SW480 (cell line): ENCODE measurements at regions not wholly inside any gene's neighbourhood (a gene's known extent, or its start where the extent isn't known, plus 50 kb on each side); places are given as distances from the start of the nearest gene placed in this dataset.
"Not testable (repeated sequence)": the region's sequence is repeated elsewhere in the genome, so short reads cannot be mapped to it uniquely, and the experiment has no call there.

ENCODE experiments used
- DNase-seq: peaks from one replicate; pipeline ENCODE4 v3.0.0-alpha.2; 2016; ENCODE audit warnings: low spot score

DNA sequence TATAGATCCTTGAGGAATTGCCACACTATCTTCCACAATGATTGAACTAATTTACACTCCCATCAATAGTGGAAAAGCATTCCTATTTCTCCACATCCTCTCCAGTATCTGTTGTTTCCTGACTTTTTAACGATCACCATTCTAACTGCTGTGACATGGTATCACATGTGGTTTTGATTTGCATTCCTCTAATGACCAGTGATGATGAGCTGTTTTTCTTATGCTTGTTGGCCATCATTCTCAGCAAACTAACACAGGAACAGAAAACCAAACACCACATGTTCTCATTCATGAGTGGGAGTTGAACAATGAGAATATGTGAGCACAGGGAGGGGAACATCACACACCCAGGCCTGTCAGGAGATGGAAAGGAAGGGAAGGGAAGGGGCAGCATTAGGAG is 411.8 kb downstream of the BTG1 start:
- DNase-seq: not testable (repeated sequence)

DNA sequence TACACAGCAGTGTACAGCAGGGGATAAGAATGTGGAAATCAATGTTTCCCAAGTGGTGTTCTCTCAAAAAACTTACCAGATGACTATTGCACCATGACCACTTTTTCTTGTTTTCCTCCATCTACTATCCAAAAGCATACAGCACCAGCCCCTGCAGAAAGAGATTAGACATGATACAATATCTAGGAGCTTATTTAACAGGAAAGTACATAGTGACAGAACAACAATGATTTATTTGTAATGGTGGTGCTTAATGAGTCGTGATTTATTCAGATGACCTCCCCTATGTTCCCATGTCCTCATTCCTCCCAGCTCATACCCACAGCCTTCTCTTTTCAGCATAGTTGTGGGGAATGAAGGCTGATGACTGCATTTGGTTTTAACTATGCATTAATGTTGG is 413.6 kb downstream of the BTG1 start:
- peak; percentile 15 for DNase-seq

DNA sequence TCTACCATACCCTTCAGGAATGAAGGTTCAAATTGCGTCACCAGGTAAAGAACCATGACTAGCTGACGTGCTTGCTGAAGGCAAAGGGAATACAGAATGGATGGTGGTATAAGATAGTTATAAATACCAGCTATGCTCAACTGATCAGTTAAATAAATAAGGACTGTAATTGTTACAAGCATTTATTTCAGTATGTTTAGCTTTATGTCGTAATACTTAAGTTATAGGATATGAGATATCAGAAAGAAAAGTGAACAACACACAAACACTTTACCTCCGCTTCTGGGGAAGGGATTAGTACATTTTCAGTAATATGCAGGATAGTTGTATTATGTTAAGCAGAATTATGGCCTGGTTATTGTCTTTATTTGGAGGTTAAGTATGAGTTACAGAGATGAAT is 416.1 kb downstream of the BTG1 start:
- no peak for DNase-seq

DNA sequence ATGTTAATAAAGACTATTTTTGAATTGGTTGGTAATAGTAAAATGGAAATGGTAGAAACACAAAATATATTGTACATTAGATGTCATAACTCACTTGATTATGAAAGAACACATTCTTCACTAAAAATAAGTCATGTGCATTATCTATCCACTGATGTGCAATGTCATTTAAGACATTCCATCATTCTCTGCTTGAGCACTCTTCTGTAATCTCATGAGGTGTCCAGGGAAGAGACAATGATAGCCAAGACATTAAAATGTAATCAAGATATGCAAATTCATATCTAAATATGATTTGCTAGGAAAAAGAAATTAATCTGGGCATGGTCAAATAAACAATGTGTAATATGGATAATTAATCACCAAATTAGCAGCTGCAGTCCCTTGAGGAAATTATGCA is 422.5 kb downstream of the BTG1 start:
- DNase-seq: no peak

DNA sequence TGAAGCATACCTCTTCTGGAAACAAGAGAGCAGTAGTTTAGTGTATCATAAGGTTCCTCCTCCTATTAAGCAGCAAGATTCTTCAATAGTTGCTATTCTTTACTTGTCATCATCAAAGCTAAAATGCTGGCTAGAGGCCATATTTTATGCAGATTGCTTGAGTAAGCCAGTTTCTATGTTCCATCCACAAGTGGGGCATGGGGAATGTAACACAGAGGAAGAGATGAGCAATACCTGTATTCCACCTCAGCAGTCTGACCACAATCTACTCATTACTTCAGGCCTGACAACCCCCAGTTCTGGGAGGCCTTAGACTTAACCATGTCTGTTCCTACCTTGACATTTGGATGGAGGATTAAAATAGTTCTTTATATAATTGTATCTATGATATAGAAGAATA is 423.6 kb downstream of the BTG1 start:
- peak; percentile 22 for DNase-seq

DNA sequence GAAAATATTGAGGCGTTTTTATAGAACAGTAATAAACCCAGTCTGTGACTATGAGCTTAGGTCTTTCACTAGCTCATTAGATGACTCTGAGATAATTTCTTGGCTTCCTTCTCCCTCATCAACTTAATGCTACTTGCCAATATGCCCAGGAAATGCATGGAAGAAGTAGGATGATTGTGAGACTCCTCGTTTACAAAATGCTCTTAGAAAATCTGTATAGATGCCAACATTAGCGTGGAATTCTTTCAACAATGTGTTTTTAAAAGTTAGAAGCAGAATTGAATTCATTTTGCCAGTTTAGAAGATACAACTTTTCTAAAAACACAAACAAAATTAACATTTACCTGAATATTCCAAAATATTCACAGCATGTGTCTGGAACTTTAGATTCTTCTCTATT is 424.6 kb downstream of the BTG1 start:
- no peak for DNase-seq

DNA sequence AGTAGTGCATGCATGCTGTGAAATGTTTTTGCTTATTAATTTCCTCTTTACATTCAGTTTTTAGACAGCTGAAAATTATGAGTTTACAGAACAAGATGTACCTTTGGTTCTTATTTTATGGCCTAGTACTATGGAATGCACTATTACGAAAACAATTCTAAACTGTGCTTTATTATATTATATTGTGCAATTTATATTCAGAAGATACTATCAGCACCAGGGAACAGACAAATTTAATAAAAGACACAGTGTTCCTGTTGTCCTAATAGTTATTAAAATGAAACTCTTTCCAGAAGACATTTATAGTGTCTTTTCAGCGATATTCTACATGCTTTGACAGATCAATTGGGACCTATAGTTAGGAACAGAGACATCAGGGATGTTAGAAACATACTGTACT is 427.3 kb downstream of the BTG1 start:
- no peak for DNase-seq

DNA sequence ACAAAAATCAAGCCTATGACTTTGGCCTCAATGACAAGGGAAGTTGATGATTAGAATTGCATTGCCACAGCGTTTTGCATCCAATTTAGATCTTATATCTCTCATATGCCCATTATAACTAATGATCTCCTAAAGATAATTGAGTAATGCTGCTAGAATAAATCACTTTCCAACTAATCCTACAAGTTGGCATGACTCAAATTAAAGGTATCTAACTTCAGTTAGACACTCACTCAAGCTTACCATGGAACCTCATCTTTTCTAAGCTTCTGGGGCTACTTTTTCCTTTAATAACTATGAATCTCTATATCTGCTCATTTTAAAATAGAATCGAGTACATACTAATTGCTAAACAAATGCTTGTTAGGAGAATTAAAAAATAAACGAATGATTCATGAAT is 427.8 kb downstream of the BTG1 start:
- no peak for DNase-seq

DNA sequence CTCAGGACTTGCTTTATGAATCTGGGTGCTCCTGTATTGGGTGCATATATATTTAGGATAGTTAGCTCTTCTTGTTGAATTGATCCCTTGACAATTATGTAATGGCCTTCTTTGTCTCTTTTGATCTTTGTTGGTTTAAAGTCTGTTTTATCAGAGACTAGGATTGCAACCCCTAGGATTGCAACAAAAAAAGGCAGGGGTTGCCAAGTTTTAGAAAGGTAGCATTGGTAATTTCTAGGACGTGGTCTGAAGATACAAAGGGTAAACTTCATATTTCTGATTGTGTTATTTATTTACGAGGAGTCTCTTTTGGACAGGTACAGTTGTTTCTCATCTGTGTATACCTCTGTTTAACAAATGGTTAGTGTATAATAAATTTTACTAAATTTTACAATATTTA is 433.7 kb downstream of the BTG1 start:
- DNase-seq: not testable (repeated sequence)

DNA sequence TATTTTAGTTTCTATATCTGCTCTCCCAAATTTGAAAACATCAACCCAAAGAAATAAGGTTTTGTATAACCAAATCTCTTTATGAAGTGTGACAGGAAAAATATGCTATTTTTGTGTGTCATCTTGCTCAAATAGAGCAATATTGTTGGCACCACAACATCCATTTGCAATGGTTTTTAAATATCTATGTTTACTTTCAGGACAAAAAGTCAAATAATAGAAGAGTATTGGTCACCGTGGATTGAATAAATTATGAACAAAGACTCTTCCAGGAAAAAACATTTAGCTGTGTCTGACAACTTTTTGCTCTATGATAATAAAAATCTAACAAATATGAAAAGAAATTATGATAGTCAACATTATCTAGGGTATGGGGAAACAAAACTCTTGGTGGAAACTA is 439.2 kb downstream of the BTG1 start:
- DNase-seq: no peak

DNA sequence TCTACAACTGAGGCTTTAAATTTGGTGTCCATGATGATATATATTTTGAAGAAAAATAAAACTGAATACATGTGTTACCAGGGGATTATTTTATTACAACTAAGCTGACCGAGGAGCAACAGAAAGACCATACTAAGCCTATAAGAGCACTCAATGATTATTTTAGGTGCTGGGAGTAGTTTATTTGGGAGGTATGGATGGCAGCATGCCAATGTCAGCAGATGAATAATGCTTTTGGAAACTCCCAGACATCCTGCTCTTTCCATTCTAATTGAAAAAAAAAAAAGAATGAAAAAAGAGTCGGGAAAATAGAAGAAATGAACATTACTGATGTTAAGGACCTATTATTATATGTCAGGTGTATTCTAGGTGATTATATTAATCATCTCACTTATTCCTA is 441.2 kb downstream of the BTG1 start:
- no peak for DNase-seq

DNA sequence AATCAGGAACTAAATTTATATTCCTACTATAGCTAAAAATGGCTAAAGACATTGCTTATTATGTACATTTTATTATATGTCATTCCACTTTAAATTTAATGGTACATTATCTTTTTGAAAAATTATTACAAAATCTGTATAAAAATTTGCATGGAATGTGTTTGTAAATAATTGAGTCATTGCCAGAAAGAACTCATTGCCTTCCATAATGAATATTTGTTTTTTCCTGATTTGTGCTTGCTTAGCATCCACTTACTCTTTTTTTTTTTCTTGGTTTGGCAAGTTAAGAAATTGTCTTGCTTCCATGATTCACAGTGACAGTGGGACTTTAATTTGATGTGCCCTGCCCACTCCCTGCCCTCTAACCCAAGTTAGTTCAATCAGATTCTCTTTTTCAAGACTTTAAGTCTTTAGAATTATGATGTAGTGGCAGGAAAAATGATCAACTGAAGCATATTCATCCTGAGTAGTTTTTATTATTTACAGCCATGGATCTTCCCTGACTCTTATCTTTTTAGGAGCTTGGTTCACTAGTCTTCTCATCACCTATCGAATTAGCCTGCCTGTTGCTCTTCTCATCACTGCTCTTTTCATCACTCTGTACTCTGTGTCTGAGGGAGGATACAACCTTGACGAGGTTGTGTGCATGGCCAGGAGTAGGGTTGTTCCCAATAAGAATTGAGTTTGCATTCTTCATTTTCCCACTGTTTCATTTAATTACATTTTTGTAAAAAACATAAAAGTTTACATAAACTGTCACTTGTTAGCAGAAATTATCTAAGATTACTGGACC is 442.0 kb downstream of the BTG1 start:
- no peak for DNase-seq

DNA sequence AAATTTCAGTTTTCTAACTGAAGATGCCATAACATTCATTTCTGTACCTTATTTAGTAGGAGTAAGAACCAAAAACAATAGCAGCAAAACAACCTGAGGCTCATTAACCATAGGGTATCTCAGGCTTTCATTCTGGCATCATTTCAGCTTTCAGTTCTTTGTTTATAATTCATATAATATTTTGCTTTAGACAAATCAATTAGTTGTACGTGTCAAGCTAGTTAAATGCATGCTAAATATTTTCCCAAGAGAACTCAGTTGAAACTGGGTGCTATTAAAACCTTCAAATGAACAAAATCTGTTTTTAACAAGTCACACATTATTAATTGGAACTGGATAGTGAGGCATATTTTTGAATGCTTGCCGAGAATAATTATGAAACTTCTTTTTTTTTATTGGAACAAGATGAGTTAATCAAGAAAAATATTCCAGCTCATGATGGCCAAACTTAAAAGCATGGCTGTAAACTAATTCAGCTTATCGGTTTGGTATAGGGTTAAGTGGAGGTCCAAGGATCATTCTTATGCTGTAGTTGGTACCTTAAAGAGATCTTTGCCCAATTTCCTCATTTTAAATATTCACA is 442.7 kb downstream of the BTG1 start:
- DNase-seq: no peak

DNA sequence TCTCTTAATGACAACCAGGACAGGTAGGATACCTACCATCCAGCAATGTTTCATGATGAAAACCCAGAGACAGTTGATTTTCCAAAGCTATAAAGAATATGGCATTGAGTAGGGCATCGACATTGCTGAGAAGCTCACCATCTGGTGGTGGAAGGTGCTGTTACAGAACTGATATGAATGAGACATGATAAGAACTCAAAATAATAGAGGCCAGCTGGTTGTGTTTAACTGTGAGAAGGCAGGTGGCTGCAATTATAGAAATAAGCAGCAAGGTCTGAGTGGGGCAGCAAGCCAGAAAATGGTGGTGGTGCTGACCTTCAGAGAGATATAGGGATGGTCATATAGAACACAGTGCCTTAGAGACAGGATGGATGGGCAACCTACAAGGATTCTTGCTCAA is 449.7 kb downstream of the BTG1 start:
- no peak for DNase-seq

DNA sequence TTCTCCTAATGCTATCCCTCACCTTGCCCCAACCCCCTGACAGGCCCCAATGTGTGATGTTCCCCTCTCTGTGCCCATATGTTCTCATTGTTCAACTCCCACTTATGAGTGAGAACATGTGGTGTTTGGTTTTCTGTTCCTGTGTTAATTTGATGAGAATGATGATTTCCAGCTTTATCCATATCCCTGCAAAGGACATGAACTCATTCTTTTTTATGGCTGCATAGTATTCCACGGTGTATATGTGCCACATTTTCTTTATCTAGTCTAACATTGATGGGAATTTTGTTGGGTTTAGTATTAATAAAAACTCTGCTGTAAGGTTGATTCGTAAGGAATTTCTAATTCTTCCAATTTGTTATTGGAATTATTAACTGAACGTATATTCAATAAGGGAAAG is 450.2 kb downstream of the BTG1 start:
- DNase-seq: not testable (repeated sequence)

DNA sequence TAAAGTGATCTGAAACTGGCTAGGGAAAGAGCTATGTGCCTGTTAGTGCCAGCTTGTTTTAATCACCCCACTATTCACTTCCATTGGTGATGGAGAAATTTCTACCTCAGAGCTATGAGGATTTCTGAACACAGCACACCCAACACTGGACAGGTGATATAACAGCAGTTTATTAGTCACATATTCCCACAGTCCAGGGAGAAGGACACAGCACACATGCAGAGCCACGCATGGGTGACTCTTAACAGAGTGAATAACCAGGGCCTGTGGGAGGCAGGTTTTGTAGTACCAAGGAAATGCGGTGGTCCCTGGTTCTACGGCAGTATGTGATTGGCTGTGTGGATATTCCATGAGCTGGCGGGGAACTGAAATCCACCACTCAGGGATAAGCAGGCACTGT is 455.1 kb downstream of the BTG1 start:
- DNase-seq: no peak

DNA sequence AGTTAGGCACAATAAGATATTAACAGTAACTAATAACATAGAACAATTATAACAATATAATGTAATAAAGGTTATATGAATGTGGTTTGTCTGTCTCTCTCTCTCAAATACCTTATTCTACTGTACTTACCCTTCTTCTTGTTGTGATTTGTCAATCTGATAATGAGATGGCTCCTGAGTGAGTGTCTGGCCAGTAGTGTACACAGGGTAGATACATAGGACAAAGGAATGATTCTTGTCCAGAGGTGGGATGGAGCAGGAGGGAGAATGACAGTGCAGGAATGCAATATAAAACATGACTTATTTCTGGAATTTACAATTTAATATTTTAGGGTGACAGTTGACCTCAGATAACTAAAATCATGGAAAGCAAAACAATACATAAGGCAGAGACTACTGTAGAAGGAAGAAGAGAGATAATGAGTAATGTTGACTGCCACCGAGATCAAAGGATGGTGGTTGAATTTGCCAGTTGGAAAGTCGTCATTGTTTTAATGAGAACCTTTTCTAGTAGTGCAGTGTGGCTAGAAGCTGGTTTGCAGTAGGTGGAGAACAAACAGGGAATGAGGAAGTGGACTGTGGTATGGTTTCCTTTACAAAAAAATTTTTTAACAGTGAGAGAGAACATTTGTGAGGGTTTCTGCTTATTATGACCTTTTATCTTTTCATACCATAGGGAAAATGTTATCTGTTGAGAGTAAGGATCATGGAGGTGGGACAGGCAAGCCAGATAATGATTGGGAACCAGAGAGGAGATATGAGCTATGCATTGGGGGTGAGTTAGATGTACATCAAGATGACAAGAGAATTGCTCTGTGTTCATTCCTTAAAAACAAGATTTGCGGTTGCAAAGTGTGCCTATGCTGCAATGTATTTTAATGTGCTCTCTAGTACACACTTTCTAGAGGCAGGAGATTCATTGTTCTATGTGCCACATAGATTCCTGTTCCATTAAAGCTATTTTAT is 458.3 kb downstream of the BTG1 start:
- DNase-seq: peak; percentile 95

DNA sequence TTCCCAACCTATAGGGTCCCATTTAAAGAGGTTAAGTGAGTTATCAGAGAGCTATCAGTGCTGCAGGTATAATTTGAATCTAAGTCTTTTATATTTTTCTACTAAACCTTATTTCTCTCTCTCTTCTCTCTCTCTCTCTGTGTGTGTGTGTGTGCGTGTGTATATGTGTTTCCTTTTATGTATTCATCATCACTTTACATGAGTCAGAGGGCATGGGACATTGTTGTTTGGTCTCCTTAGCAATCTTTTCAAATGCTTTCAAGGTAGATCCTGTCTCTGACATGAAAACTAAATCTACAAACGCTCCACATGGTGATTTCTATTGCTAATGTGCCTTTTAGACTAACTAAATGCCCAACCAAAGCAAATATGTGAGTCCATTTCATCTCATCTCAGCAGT is 459.7 kb downstream of the BTG1 start:
- DNase-seq: peak; percentile 66

DNA sequence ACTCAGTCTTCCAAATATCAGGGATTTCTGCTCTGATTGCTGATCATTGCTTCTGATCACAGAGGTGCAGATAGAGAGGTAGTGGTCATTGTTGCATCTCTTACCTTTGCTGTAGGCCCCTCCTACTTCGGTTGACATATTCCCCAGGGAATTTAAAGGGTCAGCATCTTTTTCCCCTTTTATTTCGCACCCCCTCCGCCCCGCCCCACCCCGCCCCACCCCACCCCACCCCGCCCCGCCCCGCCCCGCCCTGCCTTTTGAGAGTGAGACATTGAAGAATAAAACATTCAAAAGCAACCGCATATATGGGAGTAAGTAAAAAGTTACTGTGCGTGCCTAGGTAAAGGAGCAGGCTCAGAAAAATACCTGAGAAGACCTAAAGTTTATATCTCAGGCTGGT is 463.9 kb downstream of the BTG1 start:
- DNase-seq: no peak

DNA sequence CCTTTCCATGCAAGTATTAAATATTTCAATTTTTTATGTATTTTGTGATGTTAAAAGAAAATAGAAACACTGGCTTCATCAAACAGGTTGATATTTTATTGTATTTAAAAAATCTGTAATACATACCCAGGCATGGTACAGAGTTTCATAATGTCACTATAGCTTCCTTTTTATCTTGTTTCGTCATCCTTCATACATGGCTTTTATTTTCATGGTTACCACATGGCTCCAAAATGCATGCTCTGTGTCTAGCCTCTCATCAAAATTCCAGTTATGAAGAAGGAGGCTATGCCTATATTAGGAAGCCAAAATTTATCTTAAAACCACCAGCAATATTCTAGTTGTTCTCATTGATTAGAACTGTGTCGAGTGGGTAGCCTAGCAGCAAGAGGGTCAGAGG is 464.8 kb downstream of the BTG1 start:
- DNase-seq: no peak

DNA sequence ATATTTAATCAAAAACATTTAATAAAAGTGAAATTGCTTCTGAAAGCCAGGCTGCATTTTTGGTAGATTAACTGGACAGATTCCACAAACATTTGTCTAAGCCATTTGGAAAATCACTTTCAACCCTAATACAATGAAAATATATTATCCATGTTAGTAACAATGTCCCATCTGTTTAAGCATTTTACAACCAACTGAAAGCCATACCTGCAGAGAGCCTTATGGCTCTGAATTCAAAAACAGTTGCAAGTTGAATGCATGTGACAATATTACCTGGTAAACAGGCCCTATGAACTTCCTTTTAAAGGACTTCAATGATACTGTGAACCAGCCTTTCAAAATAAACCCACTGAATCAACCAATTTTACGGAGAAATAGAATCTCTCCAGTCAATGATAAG is 468.1 kb downstream of the BTG1 start:
- no peak for DNase-seq

DNA sequence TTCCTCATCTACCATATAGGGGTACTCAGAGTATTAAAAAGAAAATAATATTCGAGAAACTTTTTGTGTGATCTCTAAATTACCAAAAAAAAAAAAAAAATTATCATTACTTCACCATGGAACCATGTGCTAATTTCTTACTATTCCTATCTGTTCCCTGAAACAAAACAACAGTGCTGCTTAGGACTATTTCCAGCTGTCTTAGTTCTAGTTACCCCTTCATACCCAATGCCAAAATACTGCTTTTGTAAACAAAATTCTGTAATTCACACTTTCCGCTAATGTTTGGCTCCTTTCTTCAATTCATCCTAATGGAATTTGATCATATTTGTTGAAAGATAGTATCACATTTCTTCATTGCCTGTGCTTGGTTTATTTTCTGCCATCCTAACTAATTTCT is 470.2 kb downstream of the BTG1 start:
- no peak for DNase-seq

DNA sequence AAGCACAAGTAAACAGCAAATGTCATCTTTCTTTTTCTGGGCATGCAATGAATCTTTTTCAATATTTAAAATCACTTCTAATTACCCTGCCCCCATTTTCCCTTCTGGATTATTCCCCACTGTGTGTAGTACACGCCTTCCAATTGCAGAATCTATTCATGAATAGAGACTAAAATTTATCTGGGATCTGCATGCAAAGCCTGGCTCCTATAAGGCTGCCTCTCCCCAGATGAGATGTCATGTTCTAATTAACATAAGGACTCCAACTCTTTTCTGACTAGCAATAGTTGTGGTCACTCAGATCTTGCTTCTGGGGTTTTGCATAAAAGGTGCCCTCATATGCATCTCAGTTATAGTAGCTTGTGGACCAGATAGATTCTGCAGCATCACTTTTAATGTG is 473.5 kb downstream of the BTG1 start:
- peak; percentile 34 for DNase-seq
